Activated naive CD8-positive, alpha-beta T cell treated with anti-CD3 and anti-CD28 coated beads for 36 hours (primary cell): ENCODE measurements at regions not wholly inside any gene's neighbourhood (a gene's known extent, or its start where the extent isn't known, plus 50 kb on each side); places are given as distances from the start of the nearest gene placed in this dataset.
"Not testable (repeated sequence)": the region's sequence is repeated elsewhere in the genome, so short reads cannot be mapped to it uniquely, and the experiment has no call there.

Experiments used
- DNase-seq: peaks from one replicate; pipeline ENCODE4 v3.0.0; 2021
- H3K27ac Mint-ChIP-seq: one replicate; pipeline ENCODE4 v1.8.0; 2022; ENCODE audit warnings: mild to moderate bottlenecking, moderate library complexity, mixed read lengths
- H3K27me3 Mint-ChIP-seq: one replicate; pipeline ENCODE4 v1.8.0; 2022; ENCODE audit warnings: mild to moderate bottlenecking, mixed read lengths
- H3K36me3 Mint-ChIP-seq: one replicate; pipeline ENCODE4 v1.8.0; 2021; ENCODE audit warnings: mild to moderate bottlenecking, mixed read lengths
- H3K4me1 Mint-ChIP-seq: one replicate; pipeline ENCODE4 v1.8.0; 2021; ENCODE audit warnings: mixed read lengths
- H3K4me3 Mint-ChIP-seq: one replicate; pipeline ENCODE4 v1.8.0; 2022; ENCODE audit warnings: mild to moderate bottlenecking, moderate library complexity, mixed read lengths
- H3K9me3 Mint-ChIP-seq: one replicate; pipeline ENCODE4 v1.8.0; 2022; ENCODE audit warnings: mixed read lengths

- H3K27ac Mint-ChIP-seq, H3K36me3 Mint-ChIP-seq, H3K4me1 Mint-ChIP-seq, H3K9me3 Mint-ChIP-seq, DNase-seq, H3K4me3 Mint-ChIP-seq: not testable (repeated sequence)
- peaks cover 12% of the 10 kb centered on the region for H3K27me3 Mint-ChIP-seq
Measured at GRCh38 chr10:87416892-87417291, 59.3 kb downstream of the NUTM2D start.

GRCh38 chr10:87422641-87423040, 65.1 kb downstream of the NUTM2D start:
- H3K36me3 Mint-ChIP-seq, DNase-seq, H3K9me3 Mint-ChIP-seq, H3K4me3 Mint-ChIP-seq, H3K4me1 Mint-ChIP-seq, H3K27ac Mint-ChIP-seq: not testable (repeated sequence)
- peaks cover 17% of the 10 kb centered on the region for H3K27me3 Mint-ChIP-seq

DNA sequence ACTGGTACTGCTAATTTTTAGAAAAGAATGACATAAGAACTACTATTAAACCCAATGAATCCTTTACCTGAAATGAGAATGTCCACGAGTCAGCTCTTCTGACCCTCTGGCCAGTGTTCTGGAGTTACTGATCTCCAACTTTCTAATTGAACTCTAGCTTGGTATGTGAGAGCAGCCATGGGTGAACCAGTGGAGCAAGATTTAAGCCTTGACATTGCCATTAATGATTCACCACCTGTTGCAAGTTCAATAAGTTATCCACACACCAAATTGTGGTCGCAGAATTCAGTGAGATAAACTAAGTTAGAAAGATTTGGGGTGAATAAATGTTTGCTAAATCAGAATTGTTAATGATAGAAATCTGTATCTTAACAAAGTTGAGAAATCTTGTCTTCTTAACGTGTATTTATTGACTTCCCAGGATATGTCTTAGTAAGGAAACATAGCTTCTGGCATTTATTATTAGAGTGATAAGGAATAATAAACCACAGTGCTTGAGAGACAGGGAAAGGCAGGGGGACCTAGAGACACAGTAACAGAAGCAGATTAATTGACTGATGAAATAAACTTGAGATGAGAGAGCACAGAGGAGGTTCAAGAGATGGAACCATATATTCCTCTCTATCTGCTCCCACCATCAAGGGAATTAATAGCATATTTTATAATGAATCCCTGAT, 67.3 kb downstream of the NUTM2D start:
- peaks cover 19% of the 10 kb centered on the region for H3K27me3 Mint-ChIP-seq
- not testable (repeated sequence) for H3K4me1 Mint-ChIP-seq, DNase-seq, H3K4me3 Mint-ChIP-seq, H3K27ac Mint-ChIP-seq, H3K9me3 Mint-ChIP-seq, H3K36me3 Mint-ChIP-seq

DNA sequence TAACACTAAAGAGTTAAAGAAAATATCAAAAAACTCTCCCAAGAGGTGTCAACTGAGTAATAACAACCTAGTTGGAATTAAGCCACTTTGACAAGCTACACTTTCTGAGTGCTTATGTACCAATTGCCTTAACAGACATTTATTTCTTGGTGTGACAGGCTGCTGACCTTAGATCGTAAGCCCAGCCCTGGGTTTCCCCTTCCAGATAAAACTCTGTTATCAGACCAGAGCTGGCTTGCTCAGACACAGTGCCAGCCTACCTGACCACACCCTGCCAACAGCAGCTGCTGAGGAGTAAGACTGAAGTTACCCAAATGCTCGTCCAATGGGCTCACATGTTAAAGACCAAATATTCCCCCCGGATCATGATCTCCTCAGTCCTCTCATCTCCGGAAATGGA, 70.9 kb upstream of the MINPP1 start:
- H3K4me3 Mint-ChIP-seq, H3K27ac Mint-ChIP-seq, H3K4me1 Mint-ChIP-seq, DNase-seq, H3K27me3 Mint-ChIP-seq, H3K9me3 Mint-ChIP-seq, H3K36me3 Mint-ChIP-seq: not testable (repeated sequence)

DNA sequence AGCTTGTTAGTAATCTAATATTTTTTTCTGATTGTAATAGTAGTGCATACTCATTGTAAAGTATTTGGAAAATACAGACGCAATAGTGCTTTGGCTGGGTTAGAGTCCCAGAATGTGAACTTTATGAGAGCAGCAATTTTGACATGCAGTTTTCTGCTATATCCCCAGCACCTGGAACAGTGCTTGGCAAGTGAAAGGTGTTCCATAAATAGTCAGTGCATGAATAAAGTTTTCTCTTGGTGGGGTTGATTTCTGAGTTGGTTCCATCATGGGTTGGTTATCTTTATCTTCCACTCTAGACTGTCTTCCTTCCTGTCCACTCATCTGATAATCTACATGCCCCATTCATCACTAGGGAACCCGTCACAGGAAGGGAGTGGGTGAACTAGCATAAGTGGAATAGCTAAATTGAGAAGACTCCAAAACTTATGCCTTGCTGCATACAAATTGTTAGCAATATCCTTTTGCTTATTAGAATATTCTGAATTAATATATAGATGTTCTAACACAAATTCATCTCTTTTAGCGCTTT, 69.3 kb upstream of the MINPP1 start:
- not testable (repeated sequence) for H3K9me3 Mint-ChIP-seq, H3K27me3 Mint-ChIP-seq, H3K36me3 Mint-ChIP-seq, DNase-seq, H3K4me3 Mint-ChIP-seq, H3K4me1 Mint-ChIP-seq, H3K27ac Mint-ChIP-seq

DNA sequence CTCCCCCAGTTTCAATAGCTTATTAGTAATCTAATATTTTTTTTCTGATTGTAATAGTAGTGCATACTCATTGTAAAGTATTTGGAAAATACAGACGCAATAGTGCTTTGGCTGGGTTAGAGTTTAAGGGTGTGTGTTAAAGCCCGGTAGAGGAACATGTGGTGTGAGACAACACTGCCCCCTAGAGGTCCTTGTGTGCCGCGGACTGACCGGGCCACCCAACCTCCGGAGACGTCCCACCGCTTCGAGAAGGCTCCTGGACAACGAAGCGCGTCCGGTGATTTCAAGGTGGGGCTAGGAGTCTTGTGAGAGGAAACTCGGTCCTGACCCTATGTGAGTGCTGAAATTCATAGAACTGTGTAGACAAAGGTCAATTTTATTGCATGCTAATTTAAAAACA, 68.6 kb upstream of the MINPP1 start:
- H3K9me3 Mint-ChIP-seq, H3K4me3 Mint-ChIP-seq, H3K27me3 Mint-ChIP-seq, H3K36me3 Mint-ChIP-seq, H3K27ac Mint-ChIP-seq, H3K4me1 Mint-ChIP-seq: not testable (repeated sequence)
- DNase-seq, result peak; percentile 37

DNA sequence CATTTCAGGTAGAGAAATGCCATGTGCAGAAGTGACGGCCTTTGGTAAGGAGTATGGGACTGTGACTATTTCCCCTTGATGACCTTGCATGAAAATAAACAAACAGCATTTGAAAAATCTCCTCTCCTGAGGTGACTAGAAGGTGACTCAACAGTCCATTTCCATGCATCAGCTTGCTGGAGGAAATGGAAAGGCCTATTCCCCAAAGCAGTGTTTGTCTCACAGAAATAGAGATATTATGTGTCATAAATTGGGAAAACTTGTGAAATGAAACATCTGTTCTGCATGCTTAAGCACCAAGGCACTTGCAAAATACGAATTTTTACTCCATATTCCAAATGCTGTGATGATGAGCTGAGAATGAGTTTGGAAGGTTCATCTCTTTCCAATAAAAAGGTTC, 67.2 kb upstream of the MINPP1 start:
- not testable (repeated sequence) for H3K36me3 Mint-ChIP-seq, DNase-seq, H3K4me1 Mint-ChIP-seq, H3K27me3 Mint-ChIP-seq, H3K9me3 Mint-ChIP-seq, H3K27ac Mint-ChIP-seq, H3K4me3 Mint-ChIP-seq
